ENCODE measurements at regions not wholly inside any gene's neighbourhood (a gene's known extent, or its start where the extent isn't known, plus 50 kb on each side); places are given as distances from the start of the nearest gene placed in this dataset.

GRCh38 chr5:74576941-74577456, 63.5 kb downstream of the ENC1 start:
- Mint-ChIP-seq H3K36me3 (no peaks in the 10 kb centered on the region), H3K9me3 (no peaks in the 10 kb centered on the region), H3K4me3 (no peak overlapping the region), H3K27me3 (no peaks in the 10 kb centered on the region), H3K4me1 (peaks cover 4 to 7% of the 10 kb centered on the region in 2 donors), H3K27ac (no peak overlapping the region)
- no peak for DNase-seq
- peak; percentile 54 to 73 for ATAC-seq (replicated peaks)

- no peak overlapping the region for H3K4me3 Mint-ChIP-seq
- DNase-seq (no peak), ATAC-seq (replicated peaks) (no peak)
- H3K9me3 Mint-ChIP-seq = peaks cover 0 to 2% of the 10 kb centered on the region in 2 donors
- no peak overlapping the region for H3K27ac Mint-ChIP-seq
- peaks cover 4 to 7% of the 10 kb centered on the region in 2 donors for H3K4me1 Mint-ChIP-seq
- no peaks in the 10 kb centered on the region for H3K27me3 Mint-ChIP-seq
- H3K36me3 Mint-ChIP-seq = no peaks in the 10 kb centered on the region
Measured at GRCh38 chr5:74575741-74576538, 64.6 kb downstream of the ENC1 start.

GRCh38 chr5:74570250-74570649, 70.3 kb downstream of the ENC1 start:
- no peak for DNase-seq
- Mint-ChIP-seq H3K9me3 (peaks cover 4 to 7% of the 10 kb centered on the region in 2 donors), H3K27ac (no peak overlapping the region), H3K27me3 (no peaks in the 10 kb centered on the region), H3K36me3 (peaks cover 0 to 3% of the 10 kb centered on the region in 2 donors), H3K4me3 (no peak overlapping the region), H3K4me1 (peaks cover 0 to 2% of the 10 kb centered on the region in 2 donors)
- no peak for ATAC-seq (replicated peaks)

GRCh38 chr5:74567411-74567995, 73.0 kb downstream of the ENC1 start:
- Mint-ChIP-seq H3K9me3 (peaks cover 4 to 7% of the 10 kb centered on the region in 2 donors), H3K27me3 (no peaks in the 10 kb centered on the region), H3K27ac (no peak overlapping the region), H3K4me3 (no peak overlapping the region), H3K4me1 (peaks cover 0 to 2% of the 10 kb centered on the region in 2 donors), H3K36me3 (peaks cover 0 to 3% of the 10 kb centered on the region in 2 donors)
- DNase-seq (no peak), ATAC-seq (replicated peaks) (no peak)

GRCh38 chr5:74562122-74562521, 78.4 kb downstream of the ENC1 start:
- Mint-ChIP-seq H3K4me1 (peaks cover 0 to 2% of the 10 kb centered on the region in 2 donors), H3K27me3 (peaks cover 3 to 12% of the 10 kb centered on the region in 2 donors), H3K4me3 (no peak overlapping the region), H3K9me3 (no peaks in the 10 kb centered on the region), H3K36me3 (no peaks in the 10 kb centered on the region), H3K27ac (no peak overlapping the region)
- ATAC-seq (replicated peaks) (no peak), DNase-seq (no peak)

GRCh38 chr5:74560245-74560644, 80.3 kb downstream of the ENC1 start:
- Mint-ChIP-seq H3K27ac (no peak overlapping the region), H3K4me3 (no peak overlapping the region), H3K27me3 (peaks cover 5 to 14% of the 10 kb centered on the region in 2 donors), H3K36me3 (no peaks in the 10 kb centered on the region), H3K4me1 (no peaks in the 10 kb centered on the region), H3K9me3 (no peaks in the 10 kb centered on the region)
- ATAC-seq (replicated peaks) (no peak), DNase-seq (no peak)

- DNase-seq = no peak
- peaks cover 17 to 18% of the 10 kb centered on the region in 2 donors for H3K27me3 Mint-ChIP-seq
- ATAC-seq (replicated peaks) = no peak
- H3K4me3 Mint-ChIP-seq = no peak overlapping the region
- H3K36me3 Mint-ChIP-seq = no peaks in the 10 kb centered on the region
- no peak overlapping the region for H3K27ac Mint-ChIP-seq
- no peaks in the 10 kb centered on the region for H3K9me3 Mint-ChIP-seq
- no peaks in the 10 kb centered on the region for H3K4me1 Mint-ChIP-seq
Measured at GRCh38 chr5:74556631-74557595, 83.6 kb downstream of the ENC1 start.

GRCh38 chr5:74556006-74556405, 84.5 kb downstream of the ENC1 start:
- Mint-ChIP-seq H3K27me3 (peaks cover 17 to 18% of the 10 kb centered on the region in 2 donors), H3K4me1 (no peaks in the 10 kb centered on the region), H3K9me3 (no peaks in the 10 kb centered on the region), H3K4me3 (no peak overlapping the region), H3K36me3 (no peaks in the 10 kb centered on the region), H3K27ac (no peak overlapping the region)
- ATAC-seq (replicated peaks) = no peak
- DNase-seq = no peak

- Mint-ChIP-seq H3K36me3 (no peaks in the 10 kb centered on the region), H3K4me3 (no peak overlapping the region), H3K27me3 (peaks cover 6 to 14% of the 10 kb centered on the region in 2 donors), H3K27ac (no peak overlapping the region), H3K4me1 (no peaks in the 10 kb centered on the region), H3K9me3 (no peaks in the 10 kb centered on the region)
- DNase-seq (no peak), ATAC-seq (replicated peaks) (no peak)
Measured at GRCh38 chr5:74552101-74552500, 88.4 kb downstream of the ENC1 start.

- no peaks in the 10 kb centered on the region for H3K9me3 Mint-ChIP-seq
- no peaks in the 10 kb centered on the region for H3K36me3 Mint-ChIP-seq
- DNase-seq (no peak), ATAC-seq (replicated peaks) (no peak)
- H3K27ac Mint-ChIP-seq = no peak overlapping the region
- H3K4me3 Mint-ChIP-seq = no peak overlapping the region
- H3K27me3 Mint-ChIP-seq = peaks cover 6 to 14% of the 10 kb centered on the region in 2 donors
- no peaks in the 10 kb centered on the region for H3K4me1 Mint-ChIP-seq
Measured at GRCh38 chr5:74550927-74551326, 89.6 kb downstream of the ENC1 start.

- Mint-ChIP-seq H3K36me3 (no peaks in the 10 kb centered on the region), H3K27ac (peak overlapping the region; percentile 10), H3K4me3 (no peak overlapping the region), H3K9me3 (no peaks in the 10 kb centered on the region), H3K4me1 (no peaks in the 10 kb centered on the region), H3K27me3 (peaks cover 0 to 4% of the 10 kb centered on the region in 2 donors)
- no peak for ATAC-seq (replicated peaks)
- DNase-seq = no peak
Measured at GRCh38 chr5:74549384-74549783, 91.1 kb downstream of the ENC1 start.

- no peak overlapping the region for H3K4me3 Mint-ChIP-seq
- peaks cover 0 to 5% of the 10 kb centered on the region in 2 donors for H3K4me1 Mint-ChIP-seq
- no peak overlapping the region for H3K27ac Mint-ChIP-seq
- no peak for ATAC-seq (replicated peaks)
- H3K27me3 Mint-ChIP-seq = peaks cover 6 to 7% of the 10 kb centered on the region in 2 donors
- no peak for DNase-seq
- H3K9me3 Mint-ChIP-seq = no peaks in the 10 kb centered on the region
- H3K36me3 Mint-ChIP-seq = no peaks in the 10 kb centered on the region
Measured at GRCh38 chr5:74546796-74547195, 93.7 kb downstream of the ENC1 start.

GRCh38 chr5:74544811-74545210, 95.7 kb downstream of the ENC1 start:
- Mint-ChIP-seq H3K36me3 (no peaks in the 10 kb centered on the region), H3K27ac (no peak overlapping the region), H3K4me1 (peaks cover 0 to 5% of the 10 kb centered on the region in 2 donors), H3K9me3 (no peaks in the 10 kb centered on the region), H3K27me3 (peaks cover 6 to 7% of the 10 kb centered on the region in 2 donors), H3K4me3 (no peak overlapping the region)
- DNase-seq (no peak), ATAC-seq (replicated peaks) (no peak)
